ENCODE measurements at regions not wholly inside any gene's neighbourhood (a gene's known extent, or its start where the extent isn't known, plus 50 kb on each side); places are given as distances from the start of the nearest gene placed in this dataset.
A peak's percentile ranks its signal among the peaks of the same experiment; 100 is the strongest.
"Not testable (repeated sequence)": the region's sequence is repeated elsewhere in the genome, so short reads cannot be mapped to it uniquely, and the experiment has no call there.

DNA sequence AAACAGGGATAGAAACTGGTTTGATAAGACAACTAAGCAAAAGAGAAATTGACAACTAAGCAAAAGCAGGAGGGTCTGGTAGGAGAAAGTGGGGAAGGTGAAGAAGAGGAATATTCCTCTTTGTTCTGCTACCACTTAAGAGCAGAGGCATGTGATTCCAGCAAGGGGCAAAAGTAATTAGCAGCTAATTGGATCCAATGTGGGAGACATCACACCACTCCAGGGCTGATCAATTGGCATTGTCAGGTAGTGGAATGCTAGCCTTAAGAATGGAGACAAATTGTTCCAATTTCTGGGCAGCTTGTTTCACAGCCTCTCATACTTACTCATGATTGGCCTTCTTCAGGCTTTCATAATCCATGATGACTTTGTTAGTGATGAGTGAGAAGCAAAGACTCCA lies 547.1 kb upstream of the GCFC2 start:
- no peak for DNase-seq (ENCODE audit: low read depth)

DNA sequence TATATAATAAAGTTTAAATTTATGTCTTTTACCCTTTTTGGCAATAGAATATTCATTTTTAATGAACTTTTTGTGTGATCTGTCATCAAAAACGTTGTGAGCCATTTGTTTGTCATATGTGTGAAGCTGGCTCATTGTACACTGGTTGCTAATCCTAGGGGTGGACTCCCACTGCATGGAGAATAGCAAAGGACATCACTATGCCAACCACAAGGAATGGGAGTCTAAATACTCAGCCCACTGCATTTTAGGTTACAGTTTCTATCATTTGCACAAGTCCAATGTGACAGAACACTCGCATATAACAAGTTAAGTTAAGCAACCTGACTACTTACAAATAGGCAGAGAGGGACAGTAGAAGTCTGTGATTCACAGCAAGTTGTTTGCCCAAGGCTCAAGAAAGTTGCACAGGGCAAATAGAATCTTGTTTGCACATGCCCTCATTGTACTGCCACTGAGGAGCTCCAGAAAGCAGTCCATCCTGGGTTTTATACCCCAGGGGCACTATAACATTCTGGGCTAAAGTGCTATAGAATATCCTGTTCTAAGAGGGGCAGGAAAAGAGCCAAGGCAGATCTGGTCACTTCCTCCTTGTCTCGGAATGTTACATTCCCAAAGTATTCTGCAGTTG lies 545.9 kb upstream of the GCFC2 start:
- no peak for DNase-seq (ENCODE audit: low read depth)

DNA sequence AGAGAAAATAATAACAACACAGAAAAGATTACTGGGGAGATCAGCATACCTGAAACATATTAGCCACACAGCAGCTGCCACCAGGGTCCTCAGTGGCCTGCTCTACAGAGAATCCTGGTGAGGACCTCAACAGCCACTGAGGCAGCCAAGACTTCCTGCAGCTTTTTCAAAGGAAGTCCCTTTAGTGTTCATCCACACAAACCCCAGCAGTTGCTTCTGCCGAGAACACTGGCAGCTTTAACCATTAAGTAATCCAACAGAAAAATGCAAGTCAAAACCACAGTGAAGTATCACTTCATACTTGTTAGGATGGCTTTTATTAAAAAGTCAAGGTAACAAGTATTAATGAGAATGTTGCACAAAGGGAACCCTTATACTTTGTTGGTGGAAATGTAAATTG lies 542.0 kb upstream of the GCFC2 start:
- DNase-seq (ENCODE audit: low read depth): no peak

DNA sequence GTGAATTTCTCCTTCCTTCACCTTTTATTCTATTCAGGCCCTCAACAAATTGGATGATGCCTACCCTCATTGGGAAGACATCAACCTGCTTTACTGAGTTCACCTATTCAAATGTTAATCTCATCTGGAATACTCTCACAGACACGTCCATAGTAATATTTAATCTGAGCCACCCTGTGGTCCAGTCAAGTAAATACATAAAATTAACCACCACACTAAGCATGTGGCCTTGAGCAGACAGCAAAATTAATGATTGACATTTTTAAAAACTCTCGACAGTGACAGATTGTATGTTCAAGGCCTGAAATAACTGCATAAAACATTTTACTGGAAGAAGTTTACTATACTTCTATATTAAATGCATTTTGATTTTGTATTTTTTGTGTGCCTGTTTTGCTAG lies 540.6 kb upstream of the GCFC2 start:
- DNase-seq (ENCODE audit: low read depth): no peak

DNA sequence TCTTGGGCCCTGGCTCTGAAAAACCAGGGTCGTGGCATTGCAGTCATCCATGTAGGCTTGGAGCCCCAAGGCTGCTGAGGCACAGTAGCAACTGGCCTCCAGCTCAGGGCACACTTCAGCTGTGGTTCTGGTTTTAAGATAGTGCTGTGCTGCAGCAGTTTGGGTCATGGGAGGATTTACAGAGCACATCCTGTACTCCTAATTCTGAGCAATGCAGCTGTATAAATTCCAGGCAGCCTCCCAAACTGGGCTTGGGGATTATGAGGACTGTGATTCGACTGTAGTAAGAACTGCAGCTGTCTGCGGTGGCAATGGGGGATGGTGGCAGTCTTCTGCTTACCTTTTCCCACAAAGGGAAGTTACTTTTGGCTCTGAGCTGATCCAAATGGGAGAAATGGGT lies 536.3 kb upstream of the GCFC2 start:
- DNase-seq (ENCODE audit: low read depth): no peak

DNA sequence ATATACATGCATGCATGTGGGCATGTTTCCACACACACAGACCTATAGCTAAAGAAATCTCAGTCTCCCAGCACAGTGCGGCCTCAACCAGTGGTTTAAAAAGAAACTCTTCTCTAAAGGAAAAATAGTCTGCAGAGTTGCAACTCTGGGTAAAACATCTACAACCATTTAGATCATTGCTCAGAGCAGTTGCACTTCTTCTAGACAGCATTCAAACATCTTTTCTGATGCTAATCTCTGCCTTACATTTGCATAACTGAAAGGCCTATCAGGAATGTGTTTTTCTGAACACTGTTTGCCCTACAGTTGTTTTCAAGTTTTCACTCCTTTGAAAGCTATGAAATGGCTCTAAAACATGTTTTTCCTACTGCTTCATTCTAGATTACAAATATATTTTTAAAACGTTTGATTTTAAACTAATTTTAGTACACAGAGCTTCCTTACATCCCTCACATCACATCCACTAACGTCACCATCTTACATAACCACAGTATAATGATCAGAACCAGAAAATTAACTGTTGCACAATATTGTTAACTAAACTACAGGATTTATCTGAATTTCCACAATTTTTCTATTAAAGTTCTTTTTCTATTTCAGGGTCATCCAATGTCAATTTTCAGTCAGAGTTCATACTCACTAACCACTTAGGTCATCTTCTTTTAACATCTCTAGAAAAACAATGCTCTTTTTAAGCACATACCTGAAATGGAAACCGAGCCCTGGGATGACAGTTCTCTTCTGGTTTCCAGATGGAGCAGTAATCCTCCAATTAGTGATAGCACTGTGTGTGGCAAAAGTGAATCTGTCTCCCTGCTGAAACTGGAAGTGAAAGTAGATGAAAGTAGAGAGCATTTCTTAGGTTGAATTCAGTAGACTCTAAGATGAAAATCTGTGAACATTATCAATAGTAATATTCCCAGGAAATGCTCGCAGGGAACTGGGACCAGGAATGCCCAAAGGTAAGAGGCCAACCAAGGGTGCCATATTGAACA lies 501.6 kb upstream of the GCFC2 start:
- no peak for DNase-seq (ENCODE audit: low read depth)

DNA sequence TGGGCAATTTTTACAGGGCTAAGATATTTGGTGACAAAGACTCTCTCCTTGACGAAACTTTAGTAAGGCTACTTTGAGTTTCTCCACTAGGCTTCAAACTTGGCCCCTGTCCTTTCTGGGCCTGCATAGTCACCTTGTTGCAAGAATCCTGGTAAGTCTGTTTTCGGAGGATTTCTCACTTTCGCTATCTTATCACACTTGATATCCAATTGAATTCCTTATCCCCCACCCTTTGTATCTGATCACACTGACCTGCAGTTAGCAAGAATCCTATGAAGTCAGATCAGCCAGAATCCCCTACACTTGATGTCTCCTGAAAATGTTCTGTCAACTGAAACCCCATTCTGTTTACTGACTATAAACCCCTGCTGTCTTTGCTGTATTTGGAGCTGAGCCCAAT lies 499.8 kb upstream of the GCFC2 start:
- no peak for DNase-seq (ENCODE audit: low read depth)

DNA sequence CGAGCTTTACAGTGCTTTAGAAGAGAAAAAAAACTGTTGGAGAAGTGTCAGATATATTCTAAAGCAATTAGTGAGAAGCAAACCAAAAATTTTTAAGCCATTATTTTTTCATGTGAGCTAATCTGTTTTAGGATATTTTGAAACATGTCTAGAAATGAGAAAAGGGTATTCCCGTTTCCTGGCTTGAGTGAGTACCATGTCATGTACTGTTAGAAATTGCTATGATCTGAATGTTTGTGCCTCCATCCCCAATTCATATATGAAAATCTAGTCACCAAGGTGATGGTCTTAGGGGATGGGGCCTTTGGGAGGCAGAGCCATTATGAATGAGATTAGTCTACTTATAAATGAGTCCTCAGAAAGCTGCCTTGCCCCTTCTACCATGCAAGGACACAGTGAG lies 493.3 kb upstream of the GCFC2 start:
- DNase-seq (ENCODE audit: low read depth): no peak

DNA sequence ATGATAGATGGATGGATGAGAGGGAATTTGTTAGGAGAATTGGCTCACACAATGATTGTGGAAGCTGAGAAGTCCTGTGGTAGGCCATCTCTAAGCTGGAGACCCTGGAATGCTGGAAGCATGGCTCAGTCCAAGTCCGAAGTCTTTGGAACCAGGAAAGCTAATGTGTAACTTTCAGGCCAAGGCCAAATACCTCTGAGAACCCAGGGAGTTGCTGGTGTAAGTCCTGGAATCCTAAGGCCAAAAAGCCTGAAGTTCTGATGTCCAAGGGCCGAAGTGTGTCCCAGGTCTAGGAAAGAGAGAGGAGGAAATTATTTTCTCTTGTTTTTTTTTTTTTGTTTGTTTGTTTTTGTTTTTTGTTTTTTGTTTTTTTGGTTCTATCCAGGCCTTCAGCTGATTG lies 492.2 kb upstream of the GCFC2 start:
- DNase-seq (ENCODE audit: low read depth): no peak

DNA sequence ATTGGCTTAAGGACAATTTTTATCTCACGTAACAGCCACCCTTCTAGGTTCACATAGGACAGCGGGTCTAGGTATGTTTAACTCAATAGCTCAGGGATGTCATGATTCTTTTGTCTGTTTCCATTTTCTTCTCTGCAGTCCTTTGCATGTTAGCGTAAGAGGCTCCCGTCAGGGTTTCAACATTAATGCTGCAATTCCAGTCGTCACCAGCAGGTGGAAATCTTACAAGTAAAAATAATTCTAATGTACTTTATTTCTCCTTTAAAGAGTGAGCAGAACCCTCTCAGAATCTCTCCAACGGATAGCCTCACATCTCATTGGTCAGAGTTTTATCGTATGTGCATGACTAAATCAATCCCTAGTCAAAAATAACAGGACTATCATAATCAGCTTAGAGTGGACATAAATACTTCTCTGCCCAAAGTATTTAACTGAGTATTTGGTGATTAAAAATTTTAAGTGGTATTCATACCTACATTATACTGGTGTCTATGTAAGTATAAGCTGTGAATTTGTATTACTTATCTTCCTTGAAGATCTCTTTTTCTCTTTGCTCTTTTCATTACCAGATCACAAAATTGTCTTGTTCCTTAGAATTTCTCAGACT lies 487.2 kb upstream of the GCFC2 start:
- DNase-seq (ENCODE audit: low read depth): peak; percentile 34

DNA sequence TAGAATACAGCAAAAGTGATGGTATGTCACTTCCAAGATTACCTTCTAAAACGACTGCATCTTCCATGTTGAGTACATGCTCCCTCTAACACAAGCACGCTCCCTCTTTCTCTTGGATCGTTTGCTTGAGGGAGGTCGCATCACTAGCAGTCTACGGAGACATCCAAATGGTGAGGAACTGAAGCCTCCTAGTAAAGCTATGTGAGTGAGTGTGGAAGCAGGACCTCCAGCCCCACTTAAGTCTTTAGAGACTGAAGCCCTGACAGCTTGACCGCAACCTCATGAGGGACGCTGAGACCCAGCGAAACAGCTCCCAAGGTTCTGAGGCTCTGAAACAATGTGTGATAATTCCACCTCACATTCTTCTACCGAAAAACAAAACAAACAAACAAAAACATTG lies 486.7 kb upstream of the GCFC2 start:
- no peak for DNase-seq (ENCODE audit: low read depth)

DNA sequence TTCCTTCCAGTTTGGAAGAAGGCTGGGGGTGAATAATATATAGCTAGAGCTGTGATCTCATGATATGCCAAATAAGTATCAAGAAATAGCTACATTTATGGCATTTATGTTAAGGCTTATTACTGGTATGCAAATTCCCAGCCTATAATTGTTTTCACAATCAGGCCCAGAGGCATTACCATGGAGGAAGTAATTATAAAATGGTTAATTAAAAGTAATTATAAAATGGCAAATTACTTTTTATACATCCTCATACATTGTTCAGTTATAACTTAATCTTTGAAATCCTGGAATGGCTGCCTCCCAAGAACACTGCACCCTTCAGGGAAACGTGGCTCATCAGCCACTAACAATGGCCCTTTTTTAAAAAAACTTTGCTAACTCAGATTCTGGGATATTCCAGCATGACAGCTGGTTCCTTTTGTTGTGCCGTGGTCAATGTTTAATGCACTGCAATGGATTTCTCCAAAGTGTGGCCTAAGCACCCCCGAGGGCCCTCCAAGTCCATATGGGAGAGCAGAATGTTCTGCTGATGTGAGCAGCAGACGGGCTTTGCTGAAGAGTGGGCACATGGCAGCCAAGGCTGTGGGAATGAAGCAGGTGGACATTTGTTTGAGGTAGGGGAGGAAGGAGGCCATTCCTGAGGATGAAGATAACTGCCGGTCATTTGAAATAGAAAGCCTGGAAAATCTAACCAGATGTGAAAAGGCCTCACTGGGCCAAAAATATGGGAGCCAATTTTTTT lies 483.5 kb upstream of the GCFC2 start:
- DNase-seq (ENCODE audit: low read depth): no peak

DNA sequence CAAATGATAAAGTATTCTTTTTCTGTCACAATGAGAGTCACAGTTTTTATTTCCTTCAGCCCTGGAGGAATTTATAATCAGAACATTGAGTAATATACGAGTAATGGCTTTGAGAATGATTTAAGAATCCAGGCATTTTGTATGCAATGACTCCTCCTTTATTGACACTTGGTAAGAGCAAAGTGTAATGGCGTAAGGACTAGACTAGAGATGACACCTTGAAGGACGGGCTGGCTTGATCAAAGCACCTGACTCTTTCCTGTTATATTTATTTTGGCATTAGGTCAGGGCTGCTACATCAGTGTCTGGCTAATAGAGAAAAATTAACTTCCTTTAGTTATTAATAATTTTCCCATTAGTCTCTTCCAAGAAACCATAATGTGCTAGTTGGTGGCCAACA lies 482.4 kb upstream of the GCFC2 start:
- DNase-seq (ENCODE audit: low read depth): no peak

DNA sequence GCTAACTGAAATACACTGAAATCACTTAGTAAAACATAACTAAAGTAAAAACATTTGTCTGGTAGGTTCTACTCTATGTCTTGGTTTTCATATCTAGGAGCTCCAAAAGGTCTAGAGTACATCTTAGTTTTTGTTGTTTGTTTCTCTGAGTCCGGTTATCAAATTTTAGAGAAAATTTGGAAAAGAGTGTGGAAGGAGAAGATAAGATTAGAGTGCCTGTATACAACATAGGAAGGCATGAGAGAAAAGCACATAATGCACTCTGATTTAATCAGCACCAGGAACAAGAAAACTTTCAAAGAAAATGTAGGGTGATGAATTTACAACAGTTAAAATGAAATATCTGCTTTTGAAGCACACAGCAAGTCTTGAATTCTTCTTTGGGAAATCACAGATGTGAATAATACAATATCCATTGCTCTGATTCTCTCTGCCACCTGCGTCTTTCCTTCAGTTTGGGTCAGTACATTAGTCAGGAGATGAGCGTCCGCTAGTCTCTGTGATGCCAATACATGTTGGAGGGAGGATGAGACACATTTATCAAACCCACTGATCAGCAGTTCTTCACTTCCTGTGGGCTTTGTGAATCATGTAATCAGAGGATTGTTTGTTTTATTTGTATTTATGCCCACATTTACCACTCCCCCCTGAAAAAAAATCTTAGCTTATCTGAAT lies 477.8 kb upstream of the GCFC2 start:
- no peak for DNase-seq (ENCODE audit: low read depth)

DNA sequence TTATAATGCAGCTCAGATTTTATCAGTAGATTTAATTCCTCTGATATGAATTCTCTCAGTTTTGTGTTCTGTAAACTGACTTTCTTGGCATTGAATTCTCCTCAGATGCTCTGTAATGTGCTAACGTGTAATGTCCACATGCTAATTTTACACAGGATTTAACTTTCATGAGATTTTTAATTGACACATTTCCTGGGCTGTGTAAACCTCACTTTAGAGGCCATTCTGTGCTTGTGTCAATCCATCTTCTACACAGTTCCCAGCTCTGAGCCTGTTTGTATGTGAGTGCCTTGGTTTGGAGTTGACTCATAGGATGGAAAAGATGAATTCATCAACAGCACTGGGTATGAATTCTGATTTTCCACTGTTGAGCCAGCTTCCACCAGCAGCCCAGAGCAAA lies 476.7 kb upstream of the GCFC2 start:
- DNase-seq (ENCODE audit: low read depth): no peak

DNA sequence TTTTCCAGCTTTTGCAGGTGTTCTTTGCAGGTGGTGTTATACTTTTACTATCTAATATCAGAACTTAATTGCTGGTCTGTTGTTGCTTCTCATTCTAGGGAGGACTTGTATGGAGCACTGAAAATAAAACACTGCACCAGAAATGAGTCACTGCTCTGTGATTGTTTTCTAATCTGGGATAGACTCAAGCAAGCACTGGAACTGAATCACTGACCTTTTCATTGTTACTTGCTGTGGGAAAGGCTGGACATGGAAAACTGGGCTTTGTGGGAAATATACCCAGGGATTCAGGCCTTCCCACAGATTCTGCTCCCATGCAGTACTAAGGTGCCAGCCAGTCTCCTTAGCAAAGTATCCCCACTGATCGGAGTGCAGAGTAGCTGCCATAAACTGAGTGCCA lies 470.0 kb upstream of the GCFC2 start:
- DNase-seq (ENCODE audit: low read depth): no peak

DNA sequence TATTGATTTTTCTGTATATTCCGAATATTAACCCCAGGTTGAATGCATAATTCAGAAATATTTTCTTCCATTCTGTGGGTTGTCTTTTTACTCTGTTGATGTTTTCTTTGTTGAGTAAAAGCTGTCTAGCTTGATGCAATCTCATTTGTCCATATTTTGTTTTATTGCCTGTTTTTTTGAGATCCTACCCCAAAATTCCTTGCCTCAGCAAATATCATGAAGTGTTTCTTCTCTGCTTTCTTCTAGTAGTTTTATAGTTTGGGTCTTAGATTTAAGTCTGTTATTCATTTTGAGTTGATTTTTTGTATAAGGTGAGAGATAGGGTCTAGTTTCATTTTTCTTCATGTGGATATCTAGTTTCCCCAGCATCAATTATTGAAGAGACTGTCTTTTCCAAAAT lies 467.9 kb upstream of the GCFC2 start:
- DNase-seq (ENCODE audit: low read depth): no peak

DNA sequence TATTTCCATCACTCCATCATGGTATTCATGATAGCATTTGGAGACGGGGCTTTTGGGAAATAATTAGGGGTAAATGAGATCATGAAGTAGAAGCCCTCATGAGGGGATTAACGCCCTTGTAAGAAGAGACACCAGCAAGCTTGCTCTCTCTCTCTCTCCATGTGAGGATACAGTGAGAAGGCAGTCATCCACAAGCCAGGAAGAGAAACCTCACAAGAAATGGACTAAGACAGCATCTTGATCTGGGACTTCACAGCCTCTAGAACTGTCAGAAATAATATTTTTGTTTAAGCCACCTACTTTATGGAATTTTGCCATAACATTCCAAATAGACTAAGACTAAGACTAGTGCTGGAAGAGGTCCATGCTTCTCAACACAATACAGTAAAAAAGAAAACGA lies 464.6 kb upstream of the GCFC2 start:
- no peak for DNase-seq (ENCODE audit: low read depth)

DNA sequence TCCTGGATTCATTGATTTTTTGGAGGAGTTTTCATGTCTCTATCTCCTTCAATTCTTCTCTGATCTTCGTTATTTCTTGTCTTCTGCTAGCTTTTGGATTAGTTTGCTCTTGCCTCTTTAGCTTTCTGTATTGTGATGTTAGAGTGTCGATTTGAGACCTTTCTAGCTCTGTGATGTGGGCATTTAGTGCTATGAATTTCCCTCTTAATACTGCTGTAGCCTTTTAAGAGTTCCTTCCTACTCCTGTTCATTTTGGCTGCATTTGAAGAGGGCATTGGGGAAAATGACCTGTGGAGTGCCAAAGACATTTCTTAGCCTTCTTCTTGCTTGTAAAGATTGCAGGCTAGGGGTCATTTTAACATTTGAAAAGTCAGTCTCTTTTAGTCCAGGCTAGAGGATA lies 463.8 kb upstream of the GCFC2 start:
- no peak for DNase-seq (ENCODE audit: low read depth)

DNA sequence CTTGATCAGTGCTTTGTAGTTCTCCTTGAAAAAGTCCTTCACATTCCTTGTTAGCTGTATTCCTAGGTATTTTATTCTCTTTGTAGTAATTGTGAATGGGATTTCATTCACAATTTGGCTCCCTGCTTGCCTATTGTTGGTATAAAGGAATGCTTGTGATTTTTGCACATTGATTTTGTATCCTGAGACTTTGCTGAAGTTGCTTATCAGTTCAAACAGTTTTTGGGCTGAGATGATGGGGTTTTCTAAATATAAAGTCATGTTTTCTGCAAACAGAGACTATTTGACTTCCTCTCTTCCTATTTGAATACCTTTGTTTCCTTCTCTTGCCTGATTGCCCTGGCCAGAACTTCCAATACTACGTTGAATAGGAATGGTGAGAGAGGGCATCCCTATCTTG lies 462.5 kb upstream of the GCFC2 start:
- not testable (repeated sequence) for DNase-seq (ENCODE audit: low read depth)

DNA sequence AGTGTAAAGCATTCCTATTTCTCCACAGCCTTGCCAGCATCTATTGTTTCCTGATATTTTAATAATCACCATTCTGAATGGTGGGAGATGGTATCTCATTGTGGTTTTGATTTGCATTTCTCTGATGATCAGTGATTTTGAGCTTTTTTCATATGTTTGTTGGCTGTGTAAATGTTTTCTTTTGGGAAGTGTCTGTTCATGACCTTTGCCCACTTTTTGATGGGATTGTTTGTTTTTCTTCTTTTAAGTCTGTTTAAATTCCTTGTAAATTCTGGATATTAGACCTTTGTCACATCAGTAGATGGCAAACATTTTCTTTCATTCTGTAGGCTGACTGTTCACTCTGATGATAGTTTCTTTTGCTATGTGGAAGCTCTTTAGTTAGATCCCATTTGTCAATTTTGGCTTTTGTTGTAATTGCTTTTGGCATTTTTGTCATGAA lies 461.5 kb upstream of the GCFC2 start:
- not testable (repeated sequence) for DNase-seq (ENCODE audit: low read depth)

DNA sequence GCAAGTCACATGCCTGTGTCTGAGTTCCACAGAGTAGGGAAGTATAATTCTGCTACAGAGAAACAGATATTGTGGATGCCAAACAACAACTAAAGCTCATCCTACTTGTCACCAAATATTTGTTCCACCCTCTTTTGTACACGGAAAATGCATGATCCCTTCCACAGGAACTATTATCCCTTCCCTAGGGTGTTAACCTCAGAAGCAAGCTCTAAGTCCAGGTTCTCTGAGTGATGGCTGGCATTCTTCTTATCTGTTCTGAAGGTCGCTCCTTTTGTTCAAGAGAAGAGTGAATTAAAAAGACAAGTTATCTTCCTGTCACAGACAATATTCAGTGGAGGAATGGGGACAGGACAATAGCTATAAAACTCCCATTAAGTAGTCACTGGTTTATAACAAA lies 460.1 kb upstream of the GCFC2 start:
- DNase-seq (ENCODE audit: low read depth): no peak

Measured in non-pigmented ciliary epithelial cell (primary cell).